SK-N-MC (cell line): ENCODE measurements at regions not wholly inside any gene's neighbourhood (a gene's known extent, or its start where the extent isn't known, plus 50 kb on each side); places are given as distances from the start of the nearest gene placed in this dataset.

Experiments used
- EZH2 ChIP-seq: fragments of 200-600 bp; sonication (generic); IDR thresholded peaks from one replicate; pipeline ENCODE4 v1.6.1; 2017; ENCODE audit warnings: antibody characterized with exemption
- POLR2AphosphoS5 ChIP-seq: IDR thresholded peaks from 2 replicates; pipeline ENCODE4 v1.6.1; 2012; ENCODE audit warnings: mild to moderate bottlenecking, low read depth, low read length, borderline replicate concordance

DNA sequence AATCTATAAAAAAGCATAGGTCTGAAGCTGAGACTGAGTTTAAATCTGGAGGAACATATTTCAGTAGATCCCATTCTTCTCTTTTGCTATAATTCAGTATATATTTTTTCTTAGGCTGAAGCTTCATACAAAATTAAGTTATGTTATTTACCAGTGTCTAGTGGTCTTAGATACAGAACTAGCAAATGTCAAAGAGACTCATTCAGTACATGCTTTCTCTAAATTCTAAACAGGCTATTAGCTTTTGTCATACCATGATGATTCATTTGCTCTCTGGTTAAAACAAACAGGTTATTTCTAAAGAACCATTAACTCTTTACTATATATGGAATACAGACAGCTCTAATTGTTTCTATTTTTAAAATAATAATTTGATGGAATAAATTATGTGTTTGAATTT, 1170.2 kb upstream of the PRMT6 start:
- TF ChIP-seq POLR2AphosphoS5 (no peak), EZH2 (no peak)
